ENCODE measurements at regions not wholly inside any gene's neighbourhood (a gene's known extent, or its start where the extent isn't known, plus 50 kb on each side); places are given as distances from the start of the nearest gene placed in this dataset.

- TF ChIP-seq POLR2AphosphoS5 (IDR thresholded peaks at IDR 0.05; ENCODE audit: low read depth, low read length) (no peak), POLR2A (IDR thresholded peaks at IDR 0.05; ENCODE audit: low read depth, low read length) (no peak), TAF1 (IDR thresholded peaks at IDR 0.05; ENCODE audit: borderline replicate concordance, low read depth, low read length) (no peak)
- FAIRE-seq = no peak
- DNase-seq (ENCODE audit: insufficient read length) = no peak
Measured at GRCh38 chr2:114219456-114219855, 223.0 kb upstream of the DPP10 start.

DNA sequence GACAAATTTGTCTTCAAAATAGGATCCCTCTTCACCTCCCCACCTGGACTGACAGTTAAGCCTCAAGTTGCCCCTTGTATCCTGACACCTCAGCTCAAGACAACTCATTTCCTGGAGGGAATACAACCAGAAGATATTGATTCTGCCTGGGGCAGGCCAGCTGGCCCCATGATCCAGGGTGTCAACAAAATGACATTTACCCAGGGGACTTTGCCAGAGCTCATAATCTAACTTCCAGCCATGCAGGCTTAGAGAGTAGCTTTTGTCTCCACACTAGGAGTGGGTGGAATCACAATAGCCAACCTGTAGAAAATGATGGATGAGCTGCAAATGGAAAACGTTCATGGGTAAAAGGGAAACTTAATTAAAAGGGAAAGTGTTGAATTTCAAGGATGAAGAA is 220.1 kb upstream of the DPP10 start:
- FAIRE-seq = no peak

DNA sequence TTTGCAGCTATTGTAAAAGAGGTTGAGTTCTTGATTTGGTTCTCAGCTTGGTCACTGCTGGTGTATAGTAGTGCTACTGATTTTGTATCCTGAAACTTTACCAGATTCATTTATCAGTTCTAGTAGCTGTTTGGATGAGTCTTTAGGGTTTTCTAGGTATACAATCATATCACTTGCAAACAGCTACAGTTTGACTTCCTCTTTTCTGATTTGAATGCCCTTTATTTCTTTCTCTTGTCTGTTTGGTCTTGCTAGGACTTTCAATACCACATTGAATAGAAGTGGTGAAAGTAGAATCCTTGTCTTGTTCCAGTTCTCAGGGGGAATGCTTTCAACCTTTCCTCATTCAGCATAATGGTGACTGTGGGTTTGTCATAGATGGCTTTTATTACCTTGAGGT is 210.5 kb upstream of the DPP10 start:
- no peak for DNase-seq (ENCODE audit: insufficient read length)
- no peak for TF ChIP-seq POLR2AphosphoS5 (IDR thresholded peaks at IDR 0.05; ENCODE audit: low read depth, low read length)
- no peak for TF ChIP-seq POLR2A (IDR thresholded peaks at IDR 0.05; ENCODE audit: low read depth, low read length)
- TF ChIP-seq TAF1 (IDR thresholded peaks at IDR 0.05; ENCODE audit: borderline replicate concordance, low read depth, low read length) = no peak
- FAIRE-seq = no peak

More for the DNA sequence above, 220.1 kb upstream of the DPP10 start:
- no peak for TF ChIP-seq POLR2AphosphoS5 (IDR thresholded peaks at IDR 0.05; ENCODE audit: low read depth, low read length)
- TF ChIP-seq TAF1 (IDR thresholded peaks at IDR 0.05; ENCODE audit: borderline replicate concordance, low read depth, low read length) = no peak
- TF ChIP-seq POLR2A (IDR thresholded peaks at IDR 0.05; ENCODE audit: low read depth, low read length) = no peak
- no peak for DNase-seq (ENCODE audit: insufficient read length)

GRCh38 chr2:114237331-114237730 is 205.1 kb upstream of the DPP10 start:
- DNase-seq (ENCODE audit: insufficient read length) (no peak), FAIRE-seq (no peak)
- no peak for TF ChIP-seq POLR2A (IDR thresholded peaks at IDR 0.05; ENCODE audit: low read depth, low read length)
- no peak for TF ChIP-seq TAF1 (IDR thresholded peaks at IDR 0.05; ENCODE audit: borderline replicate concordance, low read depth, low read length)

- no peak for DNase-seq (ENCODE audit: insufficient read length)
- TF ChIP-seq POLR2A (IDR thresholded peaks at IDR 0.05; ENCODE audit: low read depth, low read length) (no peak), POLR2AphosphoS5 (IDR thresholded peaks at IDR 0.05; ENCODE audit: low read depth, low read length) (no peak), TAF1 (IDR thresholded peaks at IDR 0.05; ENCODE audit: borderline replicate concordance, low read depth, low read length) (no peak)
- FAIRE-seq = no peak
Measured at GRCh38 chr2:114238910-114239559, 203.4 kb upstream of the DPP10 start.

GRCh38 chr2:114248648-114249047 is 193.8 kb upstream of the DPP10 start:
- FAIRE-seq (no peak), DNase-seq (ENCODE audit: insufficient read length) (no peak)
- TF ChIP-seq POLR2A (IDR thresholded peaks at IDR 0.05; ENCODE audit: low read depth, low read length) (no peak), TAF1 (IDR thresholded peaks at IDR 0.05; ENCODE audit: borderline replicate concordance, low read depth, low read length) (no peak), POLR2AphosphoS5 (IDR thresholded peaks at IDR 0.05; ENCODE audit: low read depth, low read length) (no peak)

DNA sequence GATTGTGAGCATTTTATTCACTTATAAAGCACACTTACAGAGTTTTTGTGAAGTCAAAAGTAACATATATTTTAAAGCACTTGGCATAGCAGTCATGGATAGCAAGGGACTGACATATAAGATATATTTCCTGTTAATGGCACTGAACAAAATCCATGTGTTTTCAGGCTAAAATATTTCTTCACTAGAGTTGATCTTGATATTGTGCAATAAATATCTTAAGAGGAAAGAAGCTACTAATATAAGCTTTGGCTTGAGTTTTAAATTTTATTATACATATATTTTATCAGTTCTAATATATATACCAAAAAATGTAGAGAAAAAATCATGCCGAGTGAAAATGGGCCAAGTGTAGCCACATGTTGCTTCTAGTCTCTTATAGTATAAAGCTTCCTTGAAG is 189.7 kb upstream of the DPP10 start:
- TF ChIP-seq TAF1 (IDR thresholded peaks at IDR 0.05; ENCODE audit: borderline replicate concordance, low read depth, low read length) (no peak), POLR2A (IDR thresholded peaks at IDR 0.05; ENCODE audit: low read depth, low read length) (no peak), POLR2AphosphoS5 (IDR thresholded peaks at IDR 0.05; ENCODE audit: low read depth, low read length) (no peak)
- DNase-seq (ENCODE audit: insufficient read length) (no peak), FAIRE-seq (no peak)

GRCh38 chr2:114254875-114255274 is 187.6 kb upstream of the DPP10 start:
- no peak for TF ChIP-seq POLR2A (IDR thresholded peaks at IDR 0.05; ENCODE audit: low read depth, low read length)
- TF ChIP-seq POLR2AphosphoS5 (IDR thresholded peaks at IDR 0.05; ENCODE audit: low read depth, low read length) = no peak
- no peak for TF ChIP-seq TAF1 (IDR thresholded peaks at IDR 0.05; ENCODE audit: borderline replicate concordance, low read depth, low read length)

GRCh38 chr2:114259389-114259788 is 183.1 kb upstream of the DPP10 start:
- FAIRE-seq (no peak), DNase-seq (ENCODE audit: insufficient read length) (no peak)
- no peak for TF ChIP-seq POLR2A (IDR thresholded peaks at IDR 0.05; ENCODE audit: low read depth, low read length)
- no peak for TF ChIP-seq TAF1 (IDR thresholded peaks at IDR 0.05; ENCODE audit: borderline replicate concordance, low read depth, low read length)
- no peak for TF ChIP-seq POLR2AphosphoS5 (IDR thresholded peaks at IDR 0.05; ENCODE audit: low read depth, low read length)

More at GRCh38 chr2:114254875-114255274, 187.6 kb upstream of the DPP10 start:
- no peak for DNase-seq (ENCODE audit: insufficient read length)
- FAIRE-seq = no peak

DNA sequence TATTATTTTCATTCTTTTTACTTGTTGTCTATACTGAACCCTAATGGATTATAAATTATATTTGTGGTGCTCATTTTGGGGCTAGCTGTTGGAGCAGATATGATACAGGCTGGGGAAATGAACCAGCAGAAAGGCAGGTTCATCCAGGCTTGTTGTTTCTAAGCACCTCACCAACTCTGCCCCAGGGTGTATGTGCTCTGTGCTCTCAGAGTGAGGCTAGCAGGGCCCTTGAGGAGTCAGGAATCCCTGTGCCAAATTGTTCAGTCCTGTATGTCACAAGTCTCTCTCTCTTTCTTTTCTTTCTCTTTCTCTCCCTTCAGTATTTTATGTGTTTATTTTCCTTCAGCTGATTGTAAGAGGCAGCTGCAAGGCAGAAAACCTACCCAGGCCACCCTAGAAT is 181.1 kb upstream of the DPP10 start:
- TF ChIP-seq POLR2A (IDR thresholded peaks at IDR 0.05; ENCODE audit: low read depth, low read length) = no peak
- TF ChIP-seq POLR2AphosphoS5 (IDR thresholded peaks at IDR 0.05; ENCODE audit: low read depth, low read length) = no peak
- no peak for TF ChIP-seq TAF1 (IDR thresholded peaks at IDR 0.05; ENCODE audit: borderline replicate concordance, low read depth, low read length)
- DNase-seq (ENCODE audit: insufficient read length) (no peak), FAIRE-seq (no peak)

DNA sequence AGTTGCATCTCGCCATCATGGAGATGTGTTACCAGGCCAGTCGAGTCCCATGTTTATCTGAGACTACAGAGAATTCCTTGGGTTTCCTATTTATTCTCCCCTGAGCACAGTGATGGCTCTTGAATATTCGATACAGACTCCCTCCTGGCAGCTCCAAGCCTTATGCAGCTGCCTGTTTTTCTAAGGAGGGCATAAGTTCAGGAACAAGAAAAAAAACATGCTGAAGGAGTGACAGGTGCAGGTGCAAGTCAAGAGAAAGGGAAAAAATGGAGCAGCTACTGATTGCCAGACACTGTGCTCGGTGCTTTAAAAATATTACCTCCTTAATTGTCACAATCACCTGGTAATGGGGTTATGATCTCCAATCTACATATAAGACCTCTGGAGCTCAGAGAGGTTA is 177.2 kb upstream of the DPP10 start:
- no peak for FAIRE-seq
- no peak for TF ChIP-seq TAF1 (IDR thresholded peaks at IDR 0.05; ENCODE audit: borderline replicate concordance, low read depth, low read length)
- no peak for TF ChIP-seq POLR2A (IDR thresholded peaks at IDR 0.05; ENCODE audit: low read depth, low read length)
- no peak for TF ChIP-seq POLR2AphosphoS5 (IDR thresholded peaks at IDR 0.05; ENCODE audit: low read depth, low read length)
- no peak for DNase-seq (ENCODE audit: insufficient read length)

- no peak for TF ChIP-seq POLR2AphosphoS5 (IDR thresholded peaks at IDR 0.05; ENCODE audit: low read depth, low read length)
- FAIRE-seq (no peak), DNase-seq (ENCODE audit: insufficient read length) (no peak)
Measured at GRCh38 chr2:114274957-114275356, 167.5 kb upstream of the DPP10 start.

- FAIRE-seq (no peak), DNase-seq (ENCODE audit: insufficient read length) (no peak)
- TF ChIP-seq POLR2A (IDR thresholded peaks at IDR 0.05; ENCODE audit: low read depth, low read length) (no peak), POLR2AphosphoS5 (IDR thresholded peaks at IDR 0.05; ENCODE audit: low read depth, low read length) (no peak), TAF1 (IDR thresholded peaks at IDR 0.05; ENCODE audit: borderline replicate concordance, low read depth, low read length) (no peak)
Measured at GRCh38 chr2:114281188-114281587, 161.3 kb upstream of the DPP10 start.

Measured in GM12892 (cell line).